H1 (cell line): ENCODE measurements at regions not wholly inside any gene's neighbourhood (a gene's known extent, or its start where the extent isn't known, plus 50 kb on each side); places are given as distances from the start of the nearest gene placed in this dataset.

Experiments used
- CTCF ChIA-PET: fragments of 300-600 bp; sonication (Branson Sonifier 250); formaldehyde crosslinking; loops from one replicate; lab custom pipeline; 2021; ENCODE audit not compliant: partially characterized antibody; lab: Charles Lee
- POLR2A ChIA-PET: fragments of 300-600 bp; sonication (Branson Sonifier 250); formaldehyde crosslinking; loops from one replicate; lab custom pipeline; 2021; ENCODE audit warnings: inconsistent platforms; ENCODE audit not compliant: partially characterized antibody; lab: Charles Lee
- DNase-seq, 2 experiments: peaks; one replicate each; pipeline versions ENCODE4 v3.0.0 to v3.0.0-alpha.2; 2010 to 2022; ENCODE audit warnings: low spot score in 2 of 2, low read depth in 1 of 2, mixed read lengths in 1 of 2
- FAIRE-seq: peaks from 2 replicates; lab custom pipeline; 2011; peaks lifted over from hg19 to GRCh38; lab: Jason Lieb, UNC
- H2AFZ ChIP-seq: 2 replicates; pipeline ENCODE4 v1.8.1; 2012; ENCODE audit warnings: low read length, inconsistent platforms
- H2AK5ac ChIP-seq: 2 replicates; pipeline ENCODE4 v1.6.1; 2013; ENCODE audit warnings: low read depth, low read length
- H2BK120ac ChIP-seq: replicated peaks from 2 replicates; pipeline ENCODE3; 2013; ENCODE audit warnings: low read depth, low read length, inconsistent platforms
- H2BK12ac ChIP-seq: 2 replicates; pipeline ENCODE4 v1.6.1; 2013; ENCODE audit warnings: low read depth, low read length
- H2BK15ac ChIP-seq: 2 replicates; pipeline ENCODE4 v1.6.1; 2013; ENCODE audit warnings: low read length
- H2BK20ac ChIP-seq: 2 replicates; pipeline ENCODE4 v1.6.1; 2013; ENCODE audit warnings: low read length
- H2BK5ac ChIP-seq: 2 replicates; pipeline ENCODE4 v1.6.1; 2013; ENCODE audit warnings: low read depth, low read length
- H3K14ac ChIP-seq: 2 replicates; pipeline ENCODE4 v1.6.1; 2013; ENCODE audit warnings: inconsistent platforms; ENCODE audit not compliant: insufficient read length
- H3K18ac ChIP-seq: 2 replicates; pipeline ENCODE4 v1.6.1; 2013; ENCODE audit warnings: low read length; ENCODE audit errors: extremely low read depth
- H3K23ac ChIP-seq: 2 replicates; pipeline ENCODE4 v1.6.1; 2013; ENCODE audit warnings: inconsistent platforms; ENCODE audit not compliant: insufficient read length
- H3K23me2 ChIP-seq: 2 replicates; pipeline ENCODE4 v1.6.1; 2013; ENCODE audit warnings: low read depth, low read length
- H3K27ac ChIP-seq: 2 replicates; pipeline ENCODE4 v1.6.1; 2011; ENCODE audit warnings: low read depth, low read length, inconsistent platforms
- H3K27me3 ChIP-seq, 4 experiments: replicated peaks in 1 of 4; 1 replicate in 1 of 4; 2 replicates in 3 of 4; pipeline versions ENCODE4 v1.6.1 to v1.8.1; 2011 to 2013; ENCODE audit warnings: low read length in 3 of 4, mild to moderate bottlenecking in 3 of 4, inconsistent platforms in 2 of 4, mixed read lengths in 2 of 4, moderate library complexity in 1 of 4; ENCODE audit not compliant: control insufficient read depth in 3 of 4, insufficient read depth in 3 of 4; ENCODE audit errors: extremely low read depth in 1 of 4
- H3K36me3 ChIP-seq, 4 experiments: 2 replicates each; pipeline versions ENCODE4 v1.6.1 to v1.8.1; 2011 to 2013; ENCODE audit warnings: mild to moderate bottlenecking in 4 of 4, low read length in 3 of 4, moderate library complexity in 2 of 4, control low read depth in 1 of 4, inconsistent platforms in 1 of 4; ENCODE audit not compliant: insufficient read depth in 4 of 4, control insufficient read depth in 2 of 4
- H3K4ac ChIP-seq: replicated peaks from 2 replicates; pipeline ENCODE3; 2013; ENCODE audit warnings: low read length, low read depth, mixed read lengths, inconsistent platforms; ENCODE audit not compliant: insufficient read length
- H3K4me1 ChIP-seq, 4 experiments: replicated peaks in 1 of 4; 1 replicate in 1 of 4; 2 replicates in 3 of 4; pipeline versions ENCODE4 v1.6.1 to v1.8.1; 2011 to 2013; ENCODE audit warnings: low read length in 3 of 4, inconsistent platforms in 2 of 4, mixed read lengths in 1 of 4; ENCODE audit not compliant: insufficient read depth in 4 of 4, control insufficient read depth in 3 of 4
- H3K4me2 ChIP-seq, 2 experiments: 2 replicates each; pipeline versions ENCODE4 v1.6.1 to v1.8.1; 2011 to 2013; ENCODE audit warnings: low read depth in 2 of 2, low read length in 2 of 2, control low read depth in 1 of 2, inconsistent platforms in 1 of 2, mild to moderate bottlenecking in 1 of 2; ENCODE audit not compliant: insufficient read depth in 1 of 2
- H3K4me3 ChIP-seq, 4 experiments: fragments of 200-600, 300-600 bp in 1 of 4; sonication (generic), shearing (Covaris generic), sonication (Bioruptor Twin) in 1 of 4; 2 replicates each; pipeline versions ENCODE4 v1.5.1 to v1.8.1; 2011 to 2016; ENCODE audit warnings: low read length in 4 of 4, low read depth in 3 of 4, control low read depth in 2 of 4, inconsistent platforms in 2 of 4, mild to moderate bottlenecking in 2 of 4, mixed read lengths in 1 of 4, moderate library complexity in 1 of 4; ENCODE audit not compliant: insufficient read depth in 2 of 4; ENCODE audit errors: extremely low read depth in 1 of 4
- H3K56ac ChIP-seq: replicated peaks from 2 replicates; pipeline ENCODE3; 2013; ENCODE audit warnings: low read depth, mild to moderate bottlenecking, mixed read lengths, low read length, inconsistent platforms; ENCODE audit not compliant: insufficient read length
- H3K79me1 ChIP-seq: 2 replicates; pipeline ENCODE4 v1.6.1; 2013; ENCODE audit warnings: low read depth, low read length, control low read depth
- H3K79me2 ChIP-seq, 2 experiments: 2 replicates each; pipeline versions ENCODE4 v1.6.1 to v1.8.1; 2012 to 2013; ENCODE audit warnings: low read length in 2 of 2, mild to moderate bottlenecking in 2 of 2, inconsistent platforms in 1 of 2; ENCODE audit not compliant: insufficient read depth in 2 of 2, control insufficient read depth in 1 of 2
- H3K9ac ChIP-seq, 4 experiments: replicated peaks in 1 of 4; 1 replicate in 1 of 4; 2 replicates in 3 of 4; pipeline versions ENCODE4 v1.6.1 to v1.8.1; 2011 to 2013; ENCODE audit warnings: low read depth in 3 of 4, low read length in 3 of 4, control low read depth in 2 of 4, mild to moderate bottlenecking in 2 of 4, moderate library complexity in 2 of 4, inconsistent platforms in 1 of 4; ENCODE audit errors: extremely low read depth in 1 of 4
- H3K9me3 ChIP-seq, 2 experiments: 2 replicates each; pipeline versions ENCODE4 v1.6.1 to v1.8.1; 2012 to 2013; ENCODE audit warnings: mild to moderate bottlenecking in 2 of 2, moderate library complexity in 2 of 2, control low read depth in 1 of 2, inconsistent platforms in 1 of 2, low read depth in 1 of 2, low read length in 1 of 2, mixed read lengths in 1 of 2; ENCODE audit not compliant: insufficient read depth in 2 of 2
- H4K20me1 ChIP-seq, 2 experiments: replicated peaks in 1 of 2; 2 replicates each; pipeline versions ENCODE3 to v1.8.1; 2011 to 2013; ENCODE audit warnings: inconsistent platforms in 2 of 2, low read length in 2 of 2, mild to moderate bottlenecking in 1 of 2; ENCODE audit not compliant: insufficient read depth in 2 of 2, control insufficient read depth in 1 of 2
- H4K5ac ChIP-seq: 2 replicates; pipeline ENCODE4 v1.6.1; 2013; ENCODE audit warnings: low read length, low read depth, mixed read lengths, inconsistent platforms; ENCODE audit not compliant: insufficient read length
- H4K8ac ChIP-seq: 2 replicates; pipeline ENCODE4 v1.8.0; 2013; ENCODE audit warnings: mild to moderate bottlenecking, moderate library complexity, low read length, inconsistent platforms; ENCODE audit not compliant: insufficient read depth; ENCODE audit errors: extremely low read depth
- H4K91ac ChIP-seq: replicated peaks from 2 replicates; pipeline ENCODE3; 2013; ENCODE audit warnings: low read length, mixed read lengths, inconsistent platforms; ENCODE audit not compliant: insufficient read length
- CEBPB ChIP-seq: IDR thresholded peaks from 2 replicates; pipeline ENCODE4 v1.6.1; 2012; ENCODE audit warnings: low read depth, low read length
- EZH2 ChIP-seq: fragments of 200-600 bp; sonication (generic); IDR thresholded peaks from 2 replicates; pipeline ENCODE4 v1.7.1; 2012; ENCODE audit warnings: low read depth, mild to moderate bottlenecking, moderate library complexity, low read length, inconsistent platforms; ENCODE audit not compliant: severe bottlenecking
- GTF2F1 ChIP-seq: IDR thresholded peaks from 2 replicates; pipeline ENCODE4 v1.6.1; 2012; ENCODE audit warnings: low read depth, low read length, improper control_type of control experiment, borderline replicate concordance
- JUN ChIP-seq: IDR thresholded peaks from 2 replicates; pipeline ENCODE4 v1.6.1; 2011; ENCODE audit warnings: low read depth, mild to moderate bottlenecking, improper control_type of control experiment, low read length
- JUND ChIP-seq: IDR thresholded peaks from 2 replicates; pipeline ENCODE4 v1.6.1; 2011; ENCODE audit warnings: mild to moderate bottlenecking, improper control_type of control experiment, low read length
- POLR2A ChIP-seq, 2 experiments: IDR thresholded peaks; 1 replicate in 1 of 2; 2 replicates in 1 of 2; pipeline ENCODE4 v1.6.1; 2011; ENCODE audit warnings: low read depth in 2 of 2, low read length in 2 of 2, mild to moderate bottlenecking in 2 of 2; ENCODE audit errors: control extremely low read depth in 1 of 2
- SIX5 ChIP-seq: IDR thresholded peaks from 2 replicates; pipeline ENCODE4 v1.6.1; 2011; ENCODE audit warnings: mild to moderate bottlenecking, low read depth, low read length
- TEAD4 ChIP-seq: IDR thresholded peaks from 2 replicates; pipeline ENCODE4 v1.6.1; 2012; ENCODE audit warnings: low read depth, low read length, inconsistent platforms, mixed read lengths
- WGBS, 2 experiments: shearing (Covaris generic) in 1 of 2; methylation state at CpG; one replicate each; pipeline versions ENCODE4 v1.1.6 to v1.1.7; 2013 to 2015; ENCODE audit warnings: low lambda C conversion rate in 2 of 2, mixed read lengths in 2 of 2, inconsistent platforms in 1 of 2, low coverage in 1 of 2, missing lambda C conversion rate in 1 of 2; ENCODE audit not compliant: insufficient replicate concordance in 2 of 2, insufficient coverage in 1 of 2, insufficient read length in 1 of 2; ENCODE audit errors: extremely low coverage in 1 of 2, missing lambda C conversion rate in 1 of 2; 5-methylcytosine and 5-hydroxymethylcytosine counted together

GRCh38 chr2:207405150-207405549 is 124.6 kb upstream of the CREB1 start:
- H4K20me1 ChIP-seq: no peaks in the 10 kb centered on the region
- FAIRE-seq: no peak

More at GRCh38 chr2:207405150-207405549, 124.6 kb upstream of the CREB1 start:
- DNase-seq: no peak
- Histone ChIP-seq H3K56ac (no peak overlapping the region), H2AK5ac (no peak overlapping the region), H3K23ac (no peak overlapping the region), H3K4me1 (peaks cover 0 to 19% (median 8%) of the 10 kb centered on the region in 4 experiments; a peak in 5 of 7 replicates), H4K8ac (no peak overlapping the region), H3K9ac (no peak overlapping the region), H3K14ac (no peak overlapping the region), H2BK15ac (no peak overlapping the region), H2BK12ac (no peak overlapping the region), H2BK5ac (no peak overlapping the region), H3K4me3 (no peak overlapping the region), H3K4me2 (no peak overlapping the region), H3K9me3 (no peaks in the 10 kb centered on the region), H4K91ac (no peak overlapping the region), H2BK120ac (no peak overlapping the region), H3K27me3 (no peaks in the 10 kb centered on the region), H3K36me3 (no peaks in the 10 kb centered on the region), H2AFZ (no peak overlapping the region), H3K79me2 (no peaks in the 10 kb centered on the region), H3K79me1 (no peaks in the 10 kb centered on the region), H2BK20ac (no peak overlapping the region), H3K23me2 (no peaks in the 10 kb centered on the region), H3K18ac (no peak overlapping the region), H4K5ac (no peak overlapping the region), H3K4ac (no peak overlapping the region), H3K27ac (no peak overlapping the region)
- ChIA-PET POLR2A (no interaction called here), CTCF (no interaction called here)
- no peak for TF ChIP-seq TEAD4
- no peak for TF ChIP-seq POLR2A (IDR thresholded peaks at IDR 0.05; ENCODE audit: control extremely low read depth in 1 of 2, low read depth in 2 of 2, low read length in 2 of 2)
- TF ChIP-seq SIX5: no peak
- TF ChIP-seq JUND: no peak
- no peak for TF ChIP-seq JUN
- TF ChIP-seq EZH2: no peak
- TF ChIP-seq GTF2F1: no peak
- TF ChIP-seq CEBPB: no peak
- WGBS, 2 experiments: 87% methylated on average over 2 of the region's 2 CpGs; no CpG with 5 or more reads in 1 of the 2 experiments
